Cardiac fibroblast (primary cell): ENCODE measurements at regions not wholly inside any gene's neighbourhood (a gene's known extent, or its start where the extent isn't known, plus 50 kb on each side); places are given as distances from the start of the nearest gene placed in this dataset.
A peak's percentile ranks its signal among the peaks of the same experiment; 100 is the strongest.

Source experiments
- DNase-seq, 2 donors: peaks; one replicate each; pipeline versions ENCODE4 v3.0.0 to v3.0.0-alpha.2; 2010; ENCODE audit warnings: low read depth in 2 of 2
- H3K4me3 ChIP-seq, 2 donors: replicated peaks in 1 of 2; 1 replicate in 1 of 2; 2 replicates in 1 of 2; pipeline ENCODE4 v1.5.1; 2011; ENCODE audit warnings: low read depth in 2 of 2, low read length in 2 of 2, mild to moderate bottlenecking in 2 of 2, moderate library complexity in 1 of 2
- CTCF ChIP-seq: IDR thresholded peaks from one replicate; pipeline ENCODE4 v1.5.1; 2011; ENCODE audit warnings: low read depth, mild to moderate bottlenecking, low read length, inconsistent platforms

GRCh38 chr11:69353696-69354544, 60.0 kb downstream of the MYEOV start:
- DNase-seq, result no peak
- TF ChIP-seq CTCF, result no peak
- no peak overlapping the region for H3K4me3 ChIP-seq

- H3K4me3 ChIP-seq, result no peak overlapping the region
Measured at GRCh38 chr11:69354545-69354897, 60.6 kb downstream of the MYEOV start.

GRCh38 chr11:69355346-69355940, 61.5 kb downstream of the MYEOV start:
- TF ChIP-seq CTCF, result no peak
- no peak overlapping the region for H3K4me3 ChIP-seq
- DNase-seq, result no peak

More at GRCh38 chr11:69354545-69354897, 60.6 kb downstream of the MYEOV start:
- TF ChIP-seq CTCF, result no peak
- no peak for DNase-seq

DNA sequence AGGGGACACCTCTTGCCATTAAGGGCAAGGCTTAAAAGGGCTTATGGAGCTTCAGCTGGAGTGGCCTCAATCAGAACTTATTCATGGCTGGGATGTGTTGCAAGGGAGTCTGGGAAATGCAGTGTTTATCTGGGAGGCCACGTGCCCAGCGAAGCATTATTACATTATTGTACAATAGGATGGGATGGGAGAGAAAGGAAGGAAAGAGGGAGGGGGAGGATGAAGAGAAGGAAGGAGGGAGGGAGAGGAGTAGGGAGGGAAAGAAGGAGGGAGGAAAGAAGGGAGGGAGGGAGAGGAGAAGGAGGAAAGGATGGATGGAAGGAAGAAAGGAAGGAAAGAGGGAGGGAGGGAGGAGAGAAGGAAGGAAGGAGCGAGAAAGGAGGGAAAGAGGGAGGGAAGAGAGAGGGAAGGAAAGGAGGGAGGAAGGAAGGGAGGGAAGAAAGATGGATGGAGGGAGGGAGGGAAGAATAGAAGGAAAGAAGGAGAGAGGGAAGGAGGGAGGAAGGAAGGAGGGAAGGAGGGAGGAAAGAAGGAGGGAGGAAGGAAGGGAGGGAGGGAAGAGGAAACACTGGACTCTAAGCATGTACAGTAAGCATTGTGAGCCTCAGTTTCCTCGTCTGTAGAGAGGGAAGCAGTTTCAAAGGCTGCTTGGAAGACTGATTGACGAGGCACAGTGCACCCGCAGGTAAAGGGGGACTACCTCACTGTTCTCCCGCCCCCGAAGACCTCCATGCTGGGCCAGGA, 62.2 kb downstream of the MYEOV start:
- peak in 1 of 2 donors; percentile 4 for DNase-seq
- no peak overlapping the region for H3K4me3 ChIP-seq
- no peak for TF ChIP-seq CTCF

DNA sequence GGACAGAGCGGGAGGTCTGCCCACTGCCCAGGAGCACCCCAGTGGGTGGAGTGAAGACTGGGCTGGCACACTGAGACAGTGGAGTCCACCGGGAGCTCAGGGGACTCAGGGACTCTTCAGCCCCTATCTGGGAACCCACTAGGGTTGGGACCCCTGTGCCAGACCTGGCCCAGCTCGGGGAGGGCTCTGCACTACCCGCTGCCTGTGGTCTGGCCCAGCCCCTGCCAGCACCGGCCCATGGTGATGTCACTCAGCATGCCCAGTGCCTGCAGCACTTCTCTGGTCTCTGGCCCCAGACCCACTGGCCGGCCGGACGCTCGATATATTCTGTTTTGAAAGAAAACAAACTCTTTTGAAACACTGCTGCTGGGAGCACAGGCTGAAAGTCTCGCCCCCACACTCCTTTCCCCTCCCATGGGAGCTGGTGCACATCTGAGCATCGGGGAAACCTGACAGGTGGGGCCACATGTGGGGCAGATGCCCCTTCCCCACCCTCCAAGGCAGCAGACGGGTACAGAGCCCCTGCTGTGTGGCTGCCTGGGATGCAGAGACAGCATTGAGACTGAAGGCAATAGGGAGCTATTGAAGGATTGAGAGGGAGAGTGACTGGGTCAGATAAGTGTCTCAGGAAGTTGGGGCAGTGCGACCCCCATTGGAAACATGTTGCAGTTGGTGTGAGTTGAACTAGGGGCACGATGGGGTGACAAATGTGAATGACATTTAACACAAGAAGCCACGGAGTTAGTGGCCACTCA, 62.9 kb downstream of the MYEOV start:
- H3K4me3 ChIP-seq, result no peak overlapping the region
- TF ChIP-seq CTCF, result no peak
- peak in 1 of 2 donors; percentile 59 for DNase-seq
